ENCODE measurements at regions not wholly inside any gene's neighbourhood (a gene's known extent, or its start where the extent isn't known, plus 50 kb on each side); places are given as distances from the start of the nearest gene placed in this dataset.

DNA sequence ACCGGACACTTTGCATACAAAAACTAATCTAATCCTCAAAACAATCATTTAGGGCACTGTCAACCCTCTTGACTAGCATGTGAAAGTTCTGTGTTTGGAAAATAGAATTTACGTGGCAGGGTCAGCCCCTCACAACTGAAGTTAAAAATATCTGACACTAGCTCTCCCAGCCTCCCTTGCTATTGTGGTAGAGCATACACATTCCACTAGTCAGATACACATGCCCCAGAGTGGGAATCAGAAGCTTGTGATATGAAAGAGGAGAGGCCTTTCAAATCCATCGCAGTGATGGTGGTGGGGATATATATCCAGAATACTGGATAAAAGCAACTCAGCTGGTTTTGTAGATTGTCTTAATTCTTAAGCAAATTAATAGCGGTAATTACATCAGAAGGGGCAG is 205.7 kb upstream of the IL15 start:
- H3K27me3 ChIP-seq (ENCODE audit: control insufficient read depth in 2 of 2, insufficient read depth in 2 of 2, low read length in 2 of 2), result no peaks in the 10 kb centered on the region
- dilution Hi-C loops (cut with MboI; ENCODE audit: extremely low pct_ligation_motif_present, low sequenced_read_pairs) (no loop called here), intact Hi-C loops (cut with micrococcal nuclease) (no loop called here)
- H4K20me1 ChIP-seq (replicated peaks; ENCODE audit: control insufficient read depth, extremely low read depth, insufficient read depth, low read length), result no peaks in the 10 kb centered on the region
- no peak for FAIRE-seq
- no peak overlapping the region for H3K9ac ChIP-seq (replicated peaks; ENCODE audit: extremely low read depth, insufficient read depth, low read length)
- DNase-seq (ENCODE audit: low read depth, low spot score), result no peak
- H3K79me2 ChIP-seq (ENCODE audit: control insufficient read depth, insufficient read depth, low read length), result no peaks in the 10 kb centered on the region
- TF ChIP-seq POLR2A (IDR thresholded peaks at IDR 0.05; ENCODE audit: low read depth, low read length) (no peak), MYC (IDR thresholded peaks at IDR 0.05; ENCODE audit: low read depth, low read length) (no peak), EZH2 (IDR thresholded peaks at IDR 0.05; ENCODE audit: borderline replicate concordance, low read depth, low read length, severe bottlenecking) (no peak), FOS (IDR thresholded peaks at IDR 0.05; ENCODE audit: borderline replicate concordance, insufficient read depth, low read length) (no peak), JUN (IDR thresholded peaks at IDR 0.05; ENCODE audit: borderline replicate concordance, insufficient read depth, insufficient read length, low read depth) (no peak), GATA2 (IDR thresholded peaks at IDR 0.05; ENCODE audit: insufficient read depth, insufficient read length, low read depth, low read length) (no peak), POLR2AphosphoS5 (IDR thresholded peaks at IDR 0.05; ENCODE audit: insufficient read depth, low read depth, low read length) (no peak)
- TF ChIP-seq, protein P1, sequence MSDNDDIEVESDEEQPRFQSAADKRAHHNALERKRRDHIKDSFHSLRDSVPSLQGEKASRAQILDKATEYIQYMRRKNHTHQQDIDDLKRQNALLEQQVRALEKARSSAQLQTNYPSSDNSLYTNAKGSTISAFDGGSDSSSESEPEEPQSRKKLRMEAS (IDR thresholded peaks at IDR 0.05; ENCODE audit: insufficient read depth, insufficient read length), result no peak
- TF ChIP-seq, protein P2, sequence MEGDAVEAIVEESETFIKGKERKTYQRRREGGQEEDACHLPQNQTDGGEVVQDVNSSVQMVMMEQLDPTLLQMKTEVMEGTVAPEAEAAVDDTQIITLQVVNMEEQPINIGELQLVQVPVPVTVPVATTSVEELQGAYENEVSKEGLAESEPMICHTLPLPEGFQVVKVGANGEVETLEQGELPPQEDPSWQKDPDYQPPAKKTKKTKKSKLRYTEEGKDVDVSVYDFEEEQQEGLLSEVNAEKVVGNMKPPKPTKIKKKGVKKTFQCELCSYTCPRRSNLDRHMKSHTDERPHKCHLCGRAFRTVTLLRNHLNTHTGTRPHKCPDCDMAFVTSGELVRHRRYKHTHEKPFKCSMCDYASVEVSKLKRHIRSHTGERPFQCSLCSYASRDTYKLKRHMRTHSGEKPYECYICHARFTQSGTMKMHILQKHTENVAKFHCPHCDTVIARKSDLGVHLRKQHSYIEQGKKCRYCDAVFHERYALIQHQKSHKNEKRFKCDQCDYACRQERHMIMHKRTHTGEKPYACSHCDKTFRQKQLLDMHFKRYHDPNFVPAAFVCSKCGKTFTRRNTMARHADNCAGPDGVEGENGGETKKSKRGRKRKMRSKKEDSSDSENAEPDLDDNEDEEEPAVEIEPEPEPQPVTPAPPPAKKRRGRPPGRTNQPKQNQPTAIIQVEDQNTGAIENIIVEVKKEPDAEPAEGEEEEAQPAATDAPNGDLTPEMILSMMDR (IDR thresholded peaks at IDR 0.05; ENCODE audit: extremely low read depth in 1 of 2, insufficient read depth in 1 of 2, low read depth in 1 of 2, low read length in 2 of 2), result no peak
- no peak overlapping the region for H2AFZ ChIP-seq (ENCODE audit: low read depth, low read length)
- BruUV-seq (replicated peaks), result no TSS peak
- no peak overlapping the region for H3K4me2 ChIP-seq (ENCODE audit: insufficient read depth, low read length)
- H3K9me3 ChIP-seq (replicated peaks; ENCODE audit: control insufficient read depth, insufficient read depth, low read length), result no peaks in the 10 kb centered on the region
- H3K9me1 ChIP-seq (replicated peaks; ENCODE audit: control insufficient read depth, extremely low read depth, insufficient read depth, low read length), result no peaks in the 10 kb centered on the region
- H3K4me3 ChIP-seq (replicated peaks in 1 of 3; ENCODE audit: insufficient read depth in 1 of 3, low read depth in 1 of 3, low read length in 3 of 3), result no peak overlapping the region
- ChIA-PET CTCF (interaction anchor here (1.3 kb wide), 1 partner anchor 9 kb away, joined by 4 read pairs; no protein-coding TSS in a partner anchor), POLR2A (no interaction called here)
- no peak overlapping the region for H3K27ac ChIP-seq (ENCODE audit: insufficient read depth, low read depth, low read length)
- H3K36me3 ChIP-seq (ENCODE audit: control insufficient read depth in 2 of 2, extremely low read depth in 1 of 2, insufficient read depth in 2 of 2, low read length in 2 of 2), result no peaks in the 10 kb centered on the region
- H3K4me1 ChIP-seq (ENCODE audit: control insufficient read depth, extremely low read depth, insufficient read depth, low read length), result no peaks in the 10 kb centered on the region
